GM12878 (cell line): ENCODE measurements at regions not wholly inside any gene's neighbourhood (a gene's known extent, or its start where the extent isn't known, plus 50 kb on each side); places are given as distances from the start of the nearest gene placed in this dataset.

Experiments
- ATAC-seq: fragments of 200-7000 bp; cut with Tn5 transposase; 3 replicates; pipeline ENCODE4 v1.9.1; 2020; ENCODE audit warnings: mild to moderate bottlenecking, moderate library complexity
- BruUV-seq: library from RNA; stranded (reverse); fragments of 400-500 nt; replicated peaks from 2 replicates; lab custom pipeline; 2021; lab: Mats Ljungman, UMichigan
- CTCF ChIA-PET: fragments of 300-600 bp; sonication (Branson Sonifier 250); formaldehyde crosslinking; extraction: SDS; loops from one replicate; lab custom pipeline; 2021; ENCODE audit warnings: inconsistent platforms; lab: Yijun Ruan, JAX
- POLR2A ChIA-PET: fragments of 350-600 bp; formaldehyde crosslinking; extraction: SDS; loops from one replicate; lab custom pipeline; 2021; ENCODE audit warnings: inconsistent platforms; lab: Charles Lee
- RAD21 ChIA-PET: fragments of 300-600 bp; sonication (Branson Sonifier 250); formaldehyde crosslinking; loops from one replicate; lab custom pipeline; 2023; ENCODE audit warnings: antibody characterized with exemption; ENCODE audit not compliant: unreplicated experiment; lab: Charles Lee
- SMC1A ChIA-PET: fragments of 300-600 bp; sonication (Branson Sonifier 250); formaldehyde crosslinking; loops from one replicate; lab custom pipeline; 2023; ENCODE audit not compliant: unreplicated experiment, uncharacterized antibody; lab: Charles Lee
- DNase-seq: peaks from one replicate; pipeline ENCODE4 v3.0.0-alpha.2; 2011; ENCODE audit warnings: low read depth, low spot score
- FAIRE-seq: peaks from 3 replicates; lab custom pipeline; 2011; peaks lifted over from hg19 to GRCh38; lab: Jason Lieb, UNC
- H2AFZ ChIP-seq: 2 replicates; pipeline ENCODE4 v1.6.0; 2011; ENCODE audit warnings: low read depth, low read length, control low read depth; ENCODE audit not compliant: control insufficient read depth
- H3K27ac ChIP-seq: 2 replicates; pipeline ENCODE4 v1.5.1; 2011; ENCODE audit warnings: control low read depth; ENCODE audit not compliant: control insufficient read depth, insufficient read depth
- H3K27me3 ChIP-seq, 2 experiments: replicated peaks in 1 of 2; 2 replicates each; pipeline versions ENCODE4 v1.6.0 to v1.6.1; 2011; ENCODE audit warnings: low read length in 1 of 2; ENCODE audit not compliant: control insufficient read depth in 2 of 2, insufficient read depth in 2 of 2
- H3K36me3 ChIP-seq, 2 experiments: 2 replicates each; pipeline ENCODE4 v1.5.1; 2011; ENCODE audit warnings: low read length in 1 of 2; ENCODE audit not compliant: control insufficient read depth in 2 of 2, insufficient read depth in 2 of 2
- H3K4me1 ChIP-seq: 2 replicates; pipeline ENCODE4 v1.6.1; 2011; ENCODE audit warnings: mild to moderate bottlenecking, low read length, moderate library complexity, mixed read lengths; ENCODE audit not compliant: control insufficient read depth, insufficient read depth
- H3K4me2 ChIP-seq: 2 replicates; pipeline ENCODE4 v1.6.0; 2011; ENCODE audit warnings: control low read depth; ENCODE audit not compliant: control insufficient read depth, insufficient read depth
- H3K4me3 ChIP-seq: fragments of 200-600 bp; sonication (generic); 2 replicates; pipeline ENCODE4 v1.5.1; 2016
- H3K79me2 ChIP-seq: 2 replicates; pipeline ENCODE4 v1.6.0; 2011; ENCODE audit warnings: low read length; ENCODE audit not compliant: control insufficient read depth, insufficient read depth
- H3K9ac ChIP-seq: 2 replicates; pipeline ENCODE4 v1.8.0; 2011; ENCODE audit warnings: low read length, control low read depth, mixed read lengths; ENCODE audit not compliant: control insufficient read depth, insufficient read depth
- H3K9me3 ChIP-seq: replicated peaks from 3 replicates; pipeline ENCODE4 v1.5.1; 2011; ENCODE audit warnings: mild to moderate bottlenecking, low read length; ENCODE audit not compliant: control insufficient read depth, insufficient read depth
- H4K20me1 ChIP-seq: 2 replicates; pipeline ENCODE4 v1.6.0; 2011; ENCODE audit not compliant: control insufficient read depth, insufficient read depth
- ELK1 ChIP-seq: IDR thresholded peaks from 2 replicates; pipeline ENCODE4 v1.6.1; 2012; ENCODE audit warnings: low read depth, low read length, improper control_type of control experiment
- KAT2A ChIP-seq: conservative IDR thresholded peaks from 2 replicates; pipeline ENCODE4 v1.6.1; 2011; ENCODE audit warnings: low read depth, low read length; ENCODE audit not compliant: control insufficient read depth
- MYC ChIP-seq: IDR thresholded peaks from 2 replicates; pipeline ENCODE4 v1.6.1; 2011; ENCODE audit warnings: mild to moderate bottlenecking, low read length, moderate library complexity, inconsistent platforms; ENCODE audit not compliant: insufficient read depth, insufficient replicate concordance, insufficient read length, severe bottlenecking
- SMC3 ChIP-seq: IDR thresholded peaks from 2 replicates; pipeline ENCODE4 v1.6.1; 2011; ENCODE audit warnings: low read length, improper control_type of control experiment, borderline replicate concordance
- WGBS: methylation state at CpG from one replicate; pipeline ENCODE4 v1.1.6; 2016; ENCODE audit warnings: low lambda C conversion rate; ENCODE audit not compliant: insufficient replicate concordance, insufficient coverage; ENCODE audit errors: missing lambda C conversion rate; 5-methylcytosine and 5-hydroxymethylcytosine counted together
- in situ Hi-C: fragments of 300-500 bp; cut with MboI; formaldehyde crosslinking; loops from 9 replicates; pipeline ENCODE4 v1.14.3; 2018; ENCODE audit warnings: mixed read lengths
- intact Hi-C: fragments of 100-400 bp; cut with micrococcal nuclease; formaldehyde crosslinking; loops from one replicate; pipeline ENCODE4 v1.14.2; 2022; ENCODE audit not compliant: unreplicated experiment
- TF ChIP-seq, protein P1 (sequence below): IDR thresholded peaks from 2 replicates; pipeline ENCODE4 v1.6.1; 2012; ENCODE audit warnings: improper control_type of control experiment, low read depth, low read length; ENCODE audit not compliant: insufficient replicate concordance

DNA sequence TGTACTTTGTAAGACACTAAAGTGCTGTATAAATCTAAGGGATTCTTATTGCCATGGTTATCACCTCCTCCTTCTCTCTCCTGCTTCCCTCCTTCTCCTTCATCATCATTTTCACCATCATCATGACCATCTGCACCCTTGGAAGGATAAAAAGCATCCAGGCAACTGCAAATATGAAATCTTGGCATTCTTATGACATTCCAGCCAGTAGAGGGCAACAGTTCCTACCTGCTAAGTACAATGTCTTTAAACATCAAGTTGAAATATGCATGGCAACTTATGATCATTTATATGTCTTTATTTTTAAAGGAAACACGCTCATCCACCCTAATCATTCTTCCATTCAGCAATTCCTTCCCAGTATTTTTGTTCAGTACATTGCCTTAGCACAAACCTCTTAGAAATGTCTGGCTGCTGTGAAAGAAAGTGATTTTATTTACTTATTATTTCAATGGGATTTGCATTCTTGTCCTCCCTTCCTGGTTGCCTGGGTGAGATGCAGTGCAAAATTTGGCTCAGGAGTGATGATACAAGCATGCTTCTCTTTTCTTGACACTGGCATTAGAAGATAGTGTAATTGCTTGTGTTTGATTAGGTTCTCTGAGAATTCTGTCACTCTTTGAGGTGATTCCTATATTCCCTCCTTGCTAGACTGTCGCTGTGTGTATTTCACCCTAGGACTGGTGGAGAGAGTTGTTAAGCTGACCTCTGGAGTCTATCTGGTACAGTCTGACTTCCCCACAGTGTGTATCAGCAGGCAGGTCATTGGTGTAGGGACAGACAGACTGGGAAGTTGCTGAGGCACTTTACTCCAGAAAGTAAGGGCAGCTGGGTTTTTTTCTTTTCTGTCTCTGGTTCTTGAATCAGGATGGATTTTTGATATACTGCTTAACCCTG is 188.5 kb upstream of the BMPER start (continued):
- TF ChIP-seq, protein P1, sequence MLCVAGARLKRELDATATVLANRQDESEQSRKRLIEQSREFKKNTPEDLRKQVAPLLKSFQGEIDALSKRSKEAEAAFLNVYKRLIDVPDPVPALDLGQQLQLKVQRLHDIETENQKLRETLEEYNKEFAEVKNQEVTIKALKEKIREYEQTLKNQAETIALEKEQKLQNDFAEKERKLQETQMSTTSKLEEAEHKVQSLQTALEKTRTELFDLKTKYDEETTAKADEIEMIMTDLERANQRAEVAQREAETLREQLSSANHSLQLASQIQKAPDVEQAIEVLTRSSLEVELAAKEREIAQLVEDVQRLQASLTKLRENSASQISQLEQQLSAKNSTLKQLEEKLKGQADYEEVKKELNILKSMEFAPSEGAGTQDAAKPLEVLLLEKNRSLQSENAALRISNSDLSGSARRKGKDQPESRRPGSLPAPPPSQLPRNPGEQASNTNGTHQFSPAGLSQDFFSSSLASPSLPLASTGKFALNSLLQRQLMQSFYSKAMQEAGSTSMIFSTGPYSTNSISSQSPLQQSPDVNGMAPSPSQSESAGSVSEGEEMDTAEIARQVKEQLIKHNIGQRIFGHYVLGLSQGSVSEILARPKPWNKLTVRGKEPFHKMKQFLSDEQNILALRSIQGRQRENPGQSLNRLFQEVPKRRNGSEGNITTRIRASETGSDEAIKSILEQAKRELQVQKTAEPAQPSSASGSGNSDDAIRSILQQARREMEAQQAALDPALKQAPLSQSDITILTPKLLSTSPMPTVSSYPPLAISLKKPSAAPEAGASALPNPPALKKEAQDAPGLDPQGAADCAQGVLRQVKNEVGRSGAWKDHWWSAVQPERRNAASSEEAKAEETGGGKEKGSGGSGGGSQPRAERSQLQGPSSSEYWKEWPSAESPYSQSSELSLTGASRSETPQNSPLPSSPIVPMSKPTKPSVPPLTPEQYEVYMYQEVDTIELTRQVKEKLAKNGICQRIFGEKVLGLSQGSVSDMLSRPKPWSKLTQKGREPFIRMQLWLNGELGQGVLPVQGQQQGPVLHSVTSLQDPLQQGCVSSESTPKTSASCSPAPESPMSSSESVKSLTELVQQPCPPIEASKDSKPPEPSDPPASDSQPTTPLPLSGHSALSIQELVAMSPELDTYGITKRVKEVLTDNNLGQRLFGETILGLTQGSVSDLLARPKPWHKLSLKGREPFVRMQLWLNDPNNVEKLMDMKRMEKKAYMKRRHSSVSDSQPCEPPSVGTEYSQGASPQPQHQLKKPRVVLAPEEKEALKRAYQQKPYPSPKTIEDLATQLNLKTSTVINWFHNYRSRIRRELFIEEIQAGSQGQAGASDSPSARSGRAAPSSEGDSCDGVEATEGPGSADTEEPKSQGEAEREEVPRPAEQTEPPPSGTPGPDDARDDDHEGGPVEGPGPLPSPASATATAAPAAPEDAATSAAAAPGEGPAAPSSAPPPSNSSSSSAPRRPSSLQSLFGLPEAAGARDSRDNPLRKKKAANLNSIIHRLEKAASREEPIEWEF = no peak
- peak; percentile 33; the same call in 1 of the 2 replicates for TF ChIP-seq SMC3

DNA sequence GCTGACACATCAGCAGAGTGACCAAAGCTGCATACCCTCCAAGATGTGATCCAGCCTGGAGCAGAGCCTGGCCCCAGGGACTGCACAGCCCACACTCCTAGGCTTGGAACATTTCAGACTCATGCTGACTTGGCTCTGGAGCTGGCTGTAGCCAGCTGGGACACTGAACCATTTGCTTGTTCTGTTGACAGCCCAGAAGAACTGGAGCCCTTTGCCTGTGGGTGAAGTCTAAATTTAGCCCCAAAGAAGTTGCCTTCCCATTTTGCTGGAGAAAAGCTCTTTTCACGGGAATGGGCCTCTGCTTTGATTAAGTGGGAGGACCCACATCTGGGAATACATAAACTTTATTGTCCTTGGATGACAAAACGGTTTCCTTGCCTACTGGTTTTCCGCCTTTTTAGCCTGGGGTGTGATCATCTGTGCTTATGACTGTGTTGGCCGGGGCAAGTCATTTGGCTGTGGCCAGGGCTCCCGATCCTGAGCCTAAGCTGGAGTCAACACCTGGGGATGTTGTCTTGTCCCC is 186.2 kb upstream of the BMPER start:
- Histone ChIP-seq H4K20me1 (no peaks in the 10 kb centered on the region; the same call in 1 of the 2 replicates), H3K79me2 (no peaks in the 10 kb centered on the region), H3K9me3 (no peaks in the 10 kb centered on the region), H3K36me3 (no peaks in the 10 kb centered on the region), H2AFZ (no peak overlapping the region), H3K4me3 (no peak overlapping the region), H3K27ac (no peak overlapping the region), H3K9ac (no peak overlapping the region), H3K4me1 (no peaks in the 10 kb centered on the region), H3K4me2 (no peak overlapping the region), H3K27me3 (peaks cover 0 to 2% of the 10 kb centered on the region in 2 experiments; a peak in 3 of 4 replicates)
- no peak for TF ChIP-seq MYC
- TF ChIP-seq ELK1 = no peak
- TF ChIP-seq KAT2A = no peak
- 23% methylated on average over 5 of the region's 5 CpGs for WGBS
- FAIRE-seq (no peak), ATAC-seq (no peak), DNase-seq (no peak)
- SMC1A ChIA-PET = interaction anchor here (1.4 kb wide), 1 partner anchor 73 kb away, joined by 3 read pairs; no protein-coding TSS in a partner anchor
- in situ Hi-C loops = no loop called here
- RAD21 ChIA-PET = no interaction called here
- POLR2A ChIA-PET = no interaction called here
- intact Hi-C loops = no loop called here
- CTCF ChIA-PET = no interaction called here
- BruUV-seq = no TSS peak
